ENCODE measurements at regions not wholly inside any gene's neighbourhood (a gene's known extent, or its start where the extent isn't known, plus 50 kb on each side); places are given as distances from the start of the nearest gene placed in this dataset.

DNA sequence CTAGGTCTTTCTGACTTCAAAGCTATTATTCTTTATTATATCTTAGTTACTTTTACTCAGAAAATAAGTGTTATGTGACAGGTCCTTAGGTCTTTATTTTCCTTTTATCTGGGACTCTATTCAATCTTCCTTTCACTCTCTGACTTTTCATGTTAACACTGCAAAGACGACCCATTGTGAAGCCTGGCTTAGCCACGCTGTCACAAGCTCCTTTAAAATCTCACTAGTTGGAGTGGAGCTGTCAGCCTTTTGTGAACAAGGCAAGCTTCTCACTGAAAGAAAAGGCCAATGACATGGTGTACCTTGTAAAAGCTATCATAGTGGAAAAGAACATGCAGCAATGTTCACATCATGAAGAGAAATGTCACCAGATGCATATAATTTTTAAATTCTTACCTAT, 1130.7 kb upstream of the FAM98A start:
- TF ChIP-seq POLR2A (IDR thresholded peaks at IDR 0.05) = no peak
- TF ChIP-seq, protein P1, sequence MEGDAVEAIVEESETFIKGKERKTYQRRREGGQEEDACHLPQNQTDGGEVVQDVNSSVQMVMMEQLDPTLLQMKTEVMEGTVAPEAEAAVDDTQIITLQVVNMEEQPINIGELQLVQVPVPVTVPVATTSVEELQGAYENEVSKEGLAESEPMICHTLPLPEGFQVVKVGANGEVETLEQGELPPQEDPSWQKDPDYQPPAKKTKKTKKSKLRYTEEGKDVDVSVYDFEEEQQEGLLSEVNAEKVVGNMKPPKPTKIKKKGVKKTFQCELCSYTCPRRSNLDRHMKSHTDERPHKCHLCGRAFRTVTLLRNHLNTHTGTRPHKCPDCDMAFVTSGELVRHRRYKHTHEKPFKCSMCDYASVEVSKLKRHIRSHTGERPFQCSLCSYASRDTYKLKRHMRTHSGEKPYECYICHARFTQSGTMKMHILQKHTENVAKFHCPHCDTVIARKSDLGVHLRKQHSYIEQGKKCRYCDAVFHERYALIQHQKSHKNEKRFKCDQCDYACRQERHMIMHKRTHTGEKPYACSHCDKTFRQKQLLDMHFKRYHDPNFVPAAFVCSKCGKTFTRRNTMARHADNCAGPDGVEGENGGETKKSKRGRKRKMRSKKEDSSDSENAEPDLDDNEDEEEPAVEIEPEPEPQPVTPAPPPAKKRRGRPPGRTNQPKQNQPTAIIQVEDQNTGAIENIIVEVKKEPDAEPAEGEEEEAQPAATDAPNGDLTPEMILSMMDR (IDR thresholded peaks at IDR 0.05) = no peak
- no peaks in the 10 kb centered on the region for H3K36me3 ChIP-seq
- H3K9me3 ChIP-seq = no peaks in the 10 kb centered on the region
- no peaks in the 10 kb centered on the region for H3K27me3 ChIP-seq
- no peak overlapping the region for H3K27ac ChIP-seq
- H3K4me3 ChIP-seq = no peak overlapping the region
- no peaks in the 10 kb centered on the region for H3K4me1 ChIP-seq
- ATAC-seq (no peak), DNase-seq (no peak)
- 22 to 31% (median 27%) methylated on average over 2 of the region's 2 CpGs for WGBS, 4 donors
- intact Hi-C loops (cut with DNase I) = no loop called here

DNA sequence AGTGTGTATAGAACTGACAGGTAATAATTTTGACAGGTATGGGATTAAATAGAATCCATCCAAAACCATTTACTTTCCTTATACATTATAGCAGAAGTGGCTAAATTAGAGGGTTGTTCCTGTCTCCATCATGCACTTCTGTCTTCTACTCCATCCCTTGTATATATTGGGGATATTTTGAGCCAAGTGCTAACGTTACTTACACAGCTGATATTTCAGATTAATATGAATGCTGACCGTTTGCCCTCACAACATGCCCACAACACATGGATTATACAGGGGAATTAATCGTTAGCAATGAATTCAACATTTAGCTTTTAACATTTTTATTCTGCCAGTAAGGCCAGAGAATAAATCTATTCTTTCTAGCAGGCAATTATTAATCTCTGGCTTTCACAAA, 1125.0 kb upstream of the FAM98A start:
- TF ChIP-seq, protein P1 (IDR thresholded peaks at IDR 0.05) = no peak
- no peak for TF ChIP-seq POLR2A (IDR thresholded peaks at IDR 0.05)
- H3K4me1 ChIP-seq = no peaks in the 10 kb centered on the region
- ATAC-seq (no peak), DNase-seq (no peak)
- no peaks in the 10 kb centered on the region for H3K36me3 ChIP-seq
- no peak overlapping the region for H3K4me3 ChIP-seq
- H3K9me3 ChIP-seq = no peaks in the 10 kb centered on the region
- H3K27ac ChIP-seq = no peak overlapping the region
- WGBS, 4 donors = 73 to 80% (median 76%) methylated on average over 3 of the region's 3 CpGs
- intact Hi-C loops (cut with DNase I) = no loop called here
- no peaks in the 10 kb centered on the region for H3K27me3 ChIP-seq

DNA sequence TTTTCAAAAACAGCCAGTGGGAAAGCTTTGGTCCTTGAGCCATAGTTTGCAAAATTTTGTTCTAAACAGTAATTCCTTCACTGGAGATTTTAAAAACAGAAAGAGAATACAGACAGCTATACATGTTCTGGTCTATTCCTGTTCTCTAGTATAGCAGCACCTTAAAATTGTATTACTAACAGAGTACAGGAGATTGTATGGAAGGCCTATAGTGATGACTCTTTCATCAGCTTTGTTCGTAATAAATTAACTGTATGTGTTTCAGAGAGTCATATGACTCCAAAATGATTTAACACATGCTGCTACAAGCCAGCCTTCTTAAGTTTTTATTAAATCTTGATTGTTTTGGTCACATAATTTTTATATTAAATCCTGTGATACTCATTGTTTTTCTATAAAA, 1124.6 kb upstream of the FAM98A start:
- no peak for ATAC-seq
- Histone ChIP-seq H3K4me3 (no peak overlapping the region), H3K27me3 (no peaks in the 10 kb centered on the region), H3K27ac (no peak overlapping the region), H3K36me3 (no peaks in the 10 kb centered on the region), H3K4me1 (no peaks in the 10 kb centered on the region), H3K9me3 (no peaks in the 10 kb centered on the region)
- no peak for TF ChIP-seq POLR2A (IDR thresholded peaks at IDR 0.05)
- TF ChIP-seq, protein P1 (IDR thresholded peaks at IDR 0.05) = no peak
- WGBS, 4 donors = 77 to 88% (median 86%) methylated on average over 1 of the region's 1 CpG
- DNase-seq = no peak
- intact Hi-C loops (cut with DNase I) = no loop called here

DNA sequence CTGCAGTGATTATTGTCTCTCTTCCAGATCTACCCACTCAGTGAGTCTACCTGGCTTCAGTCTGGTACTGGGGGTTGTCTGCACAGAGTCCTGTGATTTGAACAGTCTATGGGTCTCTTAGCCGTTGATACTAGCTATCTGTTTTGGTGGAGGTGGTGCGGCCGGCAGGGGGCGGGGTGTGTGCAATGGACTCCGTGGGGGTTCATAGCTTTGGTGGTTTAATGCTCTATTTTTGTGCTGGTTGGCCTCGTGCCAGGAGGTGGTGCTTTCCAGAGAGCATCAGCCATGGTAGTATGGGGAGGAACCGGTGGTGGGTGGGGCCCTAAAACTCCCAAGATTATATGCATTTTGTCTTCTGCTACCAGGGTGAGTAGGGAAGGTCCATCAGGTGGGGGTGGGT, 1120.1 kb upstream of the FAM98A start:
- H3K4me3 ChIP-seq = no peak overlapping the region
- H3K4me1 ChIP-seq = no peaks in the 10 kb centered on the region
- DNase-seq = no peak
- H3K36me3 ChIP-seq = no peaks in the 10 kb centered on the region
- H3K27ac ChIP-seq = no peak overlapping the region
- WGBS, 4 donors = 76 to 84% (median 81%) methylated on average over 7 of the region's 7 CpGs
- TF ChIP-seq, protein P1 (IDR thresholded peaks at IDR 0.05) = no peak
- no peak for TF ChIP-seq POLR2A (IDR thresholded peaks at IDR 0.05)
- no peaks in the 10 kb centered on the region for H3K9me3 ChIP-seq
- H3K27me3 ChIP-seq = no peaks in the 10 kb centered on the region
- intact Hi-C loops (cut with DNase I) = no loop called here
- ATAC-seq = no peak
